Prostate gland (tissue), 2 donors: ENCODE measurements at regions not wholly inside any gene's neighbourhood (a gene's known extent, or its start where the extent isn't known, plus 50 kb on each side); places are given as distances from the start of the nearest gene placed in this dataset.
"Not testable (repeated sequence)": the region's sequence is repeated elsewhere in the genome, so short reads cannot be mapped to it uniquely, and the experiment has no call there.

ENCODE experiments used
- DNase-seq: peaks from one replicate; pipeline ENCODE4 v3.0.0-alpha.2; 2019; ENCODE audit warnings: low spot score
- H3K27ac ChIP-seq, 2 donors: fragments of 200-600 bp; sonication (generic); 2 replicates each; pipeline ENCODE4 v1.5.1; 2017 to 2019
- H3K27me3 ChIP-seq: fragments of 200-600 bp; sonication (generic); replicated peaks from 2 replicates; pipeline ENCODE4 v1.5.1; 2019; ENCODE audit not compliant: insufficient read depth
- H3K36me3 ChIP-seq, 2 donors: fragments of 200-600 bp; sonication (generic); 1 replicate in 1 of 2; 2 replicates in 1 of 2; pipeline versions ENCODE4 v1.5.1 to v1.8.1; 2017 to 2019
- H3K4me1 ChIP-seq: fragments of 200-600 bp; sonication (generic); replicated peaks from 2 replicates; pipeline ENCODE4 v1.5.1; 2019
- H3K4me3 ChIP-seq, 2 donors: fragments of 200-600 bp; sonication (generic); 2 replicates each; pipeline ENCODE4 v1.5.1; 2017 to 2019
- H3K9me3 ChIP-seq: fragments of 200-600 bp; sonication (generic); 2 replicates; pipeline ENCODE4 v1.5.1; 2017
- POLR2A ChIP-seq: fragments of 450-650 bp; IDR thresholded peaks from one replicate; pipeline ENCODE4 v1.6.1; 2016; ENCODE audit warnings: antibody characterized with exemption, mild to moderate bottlenecking
- POLR2AphosphoS5 ChIP-seq: sonication (generic); formaldehyde crosslinking; IDR thresholded peaks from one replicate; pipeline ENCODE4 v1.6.1; 2017; ENCODE audit warnings: antibody characterized with exemption
- WGBS: methylation state at CpG from one replicate; pipeline ENCODE4 v1.1.5; 2018; 5-methylcytosine and 5-hydroxymethylcytosine counted together
- intact Hi-C: fragments of 100-400 bp; cut with DNase I; formaldehyde crosslinking; loops from one replicate; pipeline ENCODE4 v1.14.2; 2022
- TF ChIP-seq, protein P1 (sequence below), 4 experiments: fragments of 200-600 bp in 2 of 4; fragments of 450-650 bp in 2 of 4; sonication (generic) in 2 of 4; IDR thresholded peaks; 1 replicate in 3 of 4; 2 replicates in 1 of 4; pipeline ENCODE4 v1.5.1; 2016 to 2019; ENCODE audit warnings: antibody characterized with exemption in 4 of 4, mild to moderate bottlenecking in 2 of 4, moderate library complexity in 2 of 4

DNA sequence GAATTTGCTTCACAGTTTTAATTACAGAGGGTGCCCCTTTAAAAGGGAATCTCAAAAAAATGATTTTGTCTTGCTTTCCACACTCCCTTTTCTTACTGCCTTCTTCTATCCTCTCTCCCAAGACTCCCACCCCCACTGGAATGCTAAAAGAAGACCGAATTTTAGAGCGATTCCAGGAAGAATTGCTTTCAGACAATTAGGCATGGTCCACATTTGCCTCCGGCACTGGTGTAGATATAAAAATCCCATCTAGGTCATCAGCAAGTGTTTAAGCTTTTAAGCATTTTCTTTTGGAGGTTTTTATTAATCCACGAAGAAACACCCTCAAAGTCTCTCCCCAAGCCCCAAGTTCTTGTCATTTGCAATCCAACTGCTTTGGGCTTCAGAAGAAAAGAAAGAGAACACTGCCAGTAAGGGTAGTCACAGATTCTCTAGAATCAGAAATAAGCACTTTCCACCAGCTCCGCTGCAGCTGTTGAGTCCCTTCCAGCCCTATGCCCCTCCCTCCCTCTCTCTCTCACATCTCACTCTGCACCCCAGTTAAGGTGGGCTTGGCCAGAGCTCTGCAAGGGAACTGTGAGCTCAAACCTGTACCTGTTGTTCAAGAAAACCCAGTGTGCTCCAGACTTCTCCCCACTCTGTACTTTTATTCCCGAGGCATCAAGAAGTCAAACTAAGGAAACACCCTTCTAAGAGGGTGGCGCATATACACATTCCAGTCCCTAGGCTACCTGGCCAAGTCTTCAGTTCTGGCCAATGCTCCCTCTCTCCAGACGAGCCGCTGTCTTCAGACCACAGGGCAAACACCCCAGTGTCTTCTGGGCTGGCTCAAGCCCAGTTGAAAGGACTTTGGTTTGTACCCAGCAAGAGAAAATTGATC, 170.2 kb downstream of the RGS9 start:
- Histone ChIP-seq H3K4me1 (no peaks in the 10 kb centered on the region), H3K27me3 (no peaks in the 10 kb centered on the region), H3K36me3 (no peaks in the 10 kb centered on the region), H3K27ac (no peak overlapping the region), H3K9me3 (no peaks in the 10 kb centered on the region), H3K4me3 (no peak overlapping the region)
- TF ChIP-seq, protein P1, sequence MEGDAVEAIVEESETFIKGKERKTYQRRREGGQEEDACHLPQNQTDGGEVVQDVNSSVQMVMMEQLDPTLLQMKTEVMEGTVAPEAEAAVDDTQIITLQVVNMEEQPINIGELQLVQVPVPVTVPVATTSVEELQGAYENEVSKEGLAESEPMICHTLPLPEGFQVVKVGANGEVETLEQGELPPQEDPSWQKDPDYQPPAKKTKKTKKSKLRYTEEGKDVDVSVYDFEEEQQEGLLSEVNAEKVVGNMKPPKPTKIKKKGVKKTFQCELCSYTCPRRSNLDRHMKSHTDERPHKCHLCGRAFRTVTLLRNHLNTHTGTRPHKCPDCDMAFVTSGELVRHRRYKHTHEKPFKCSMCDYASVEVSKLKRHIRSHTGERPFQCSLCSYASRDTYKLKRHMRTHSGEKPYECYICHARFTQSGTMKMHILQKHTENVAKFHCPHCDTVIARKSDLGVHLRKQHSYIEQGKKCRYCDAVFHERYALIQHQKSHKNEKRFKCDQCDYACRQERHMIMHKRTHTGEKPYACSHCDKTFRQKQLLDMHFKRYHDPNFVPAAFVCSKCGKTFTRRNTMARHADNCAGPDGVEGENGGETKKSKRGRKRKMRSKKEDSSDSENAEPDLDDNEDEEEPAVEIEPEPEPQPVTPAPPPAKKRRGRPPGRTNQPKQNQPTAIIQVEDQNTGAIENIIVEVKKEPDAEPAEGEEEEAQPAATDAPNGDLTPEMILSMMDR (IDR thresholded peaks at IDR 0.05): no peak
- no peak for TF ChIP-seq POLR2A
- TF ChIP-seq POLR2AphosphoS5: no peak
- WGBS: 58% methylated on average over 9 of the region's 9 CpGs
- intact Hi-C loops: no loop called here
- no peak for DNase-seq

DNA sequence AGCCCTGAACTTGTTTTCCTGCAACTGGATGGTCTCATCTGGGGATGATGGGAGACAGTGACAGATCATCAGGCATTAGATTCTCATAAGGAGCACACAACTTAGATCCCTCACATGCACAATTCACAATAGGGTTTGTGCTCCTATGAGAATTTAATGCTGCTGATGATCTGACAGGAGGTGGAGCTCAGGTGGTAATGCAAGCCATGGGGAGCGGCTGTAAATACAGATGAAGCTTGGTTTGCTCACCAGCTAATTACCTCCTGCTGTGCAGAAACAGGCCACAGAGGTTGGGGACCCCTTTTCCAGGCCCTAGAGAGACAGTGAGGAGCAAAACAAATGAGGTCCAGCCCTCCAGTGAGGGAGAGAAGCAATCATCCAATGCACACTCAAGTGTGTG, 168.6 kb downstream of the RGS9 start:
- no peak for DNase-seq
- TF ChIP-seq POLR2A (no peak), POLR2AphosphoS5 (no peak)
- TF ChIP-seq, protein P1 (IDR thresholded peaks at IDR 0.05): no peak
- intact Hi-C loops: no loop called here
- no peaks in the 10 kb centered on the region for H3K9me3 ChIP-seq
- H3K27me3 ChIP-seq: no peaks in the 10 kb centered on the region
- 100% methylated on average over 1 of the region's 1 CpG for WGBS
- H3K4me3 ChIP-seq: no peak overlapping the region
- H3K27ac ChIP-seq: no peak overlapping the region
- no peaks in the 10 kb centered on the region for H3K4me1 ChIP-seq
- H3K36me3 ChIP-seq: no peaks in the 10 kb centered on the region

DNA sequence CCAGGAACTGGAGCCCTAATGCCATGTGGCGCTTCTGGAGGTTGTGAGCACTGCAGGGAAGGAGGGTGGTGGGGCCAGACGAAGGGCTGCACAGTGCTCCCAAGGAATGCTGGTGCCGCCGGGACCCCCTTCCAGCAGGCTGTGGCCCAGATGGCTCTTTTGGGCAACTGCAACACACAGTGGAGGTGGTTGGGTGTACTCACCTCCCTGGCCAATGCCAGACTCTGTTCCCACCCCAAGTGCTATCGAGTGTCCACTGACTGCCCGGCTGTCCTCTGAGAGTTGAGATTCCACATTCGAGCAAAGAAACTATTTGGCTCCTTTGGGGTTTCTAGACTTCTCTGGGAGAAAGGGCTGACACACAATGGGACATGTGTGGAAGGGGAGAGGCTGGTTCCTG, 167.9 kb downstream of the RGS9 start:
- no peaks in the 10 kb centered on the region for H3K9me3 ChIP-seq
- no peaks in the 10 kb centered on the region for H3K4me1 ChIP-seq
- intact Hi-C loops: no loop called here
- H3K27me3 ChIP-seq: no peaks in the 10 kb centered on the region
- no peaks in the 10 kb centered on the region for H3K36me3 ChIP-seq
- 93% methylated on average over 7 of the region's 7 CpGs for WGBS
- no peak for TF ChIP-seq POLR2AphosphoS5
- H3K27ac ChIP-seq: no peak overlapping the region
- no peak for DNase-seq
- no peak overlapping the region for H3K4me3 ChIP-seq

DNA sequence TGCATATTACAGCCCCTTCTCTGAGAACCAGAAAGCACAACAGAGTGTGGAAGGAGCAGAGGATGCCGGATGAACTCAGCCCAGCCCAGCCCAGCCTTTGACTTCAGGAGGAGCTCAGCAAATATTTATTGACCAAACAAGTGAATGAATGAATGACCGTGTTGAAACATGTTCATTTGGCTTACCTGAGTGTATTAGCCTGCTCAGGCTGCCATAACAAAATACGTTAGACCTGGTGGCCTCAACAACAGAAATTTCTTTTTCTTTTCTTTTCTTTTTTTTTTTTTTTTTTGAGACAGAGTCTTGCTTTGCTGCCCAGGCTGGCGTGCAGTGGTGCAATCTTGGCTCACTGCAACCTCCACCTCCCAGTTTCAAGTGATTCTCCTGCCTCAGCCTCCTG, 164.7 kb downstream of the RGS9 start:
- H3K4me3 ChIP-seq, H3K27ac ChIP-seq, H3K27me3 ChIP-seq, H3K36me3 ChIP-seq, intact Hi-C loops, DNase-seq, H3K4me1 ChIP-seq, H3K9me3 ChIP-seq: not testable (repeated sequence)
- 64% methylated on average over 4 of the region's 4 CpGs for whole genome bisulfite sequencing

DNA sequence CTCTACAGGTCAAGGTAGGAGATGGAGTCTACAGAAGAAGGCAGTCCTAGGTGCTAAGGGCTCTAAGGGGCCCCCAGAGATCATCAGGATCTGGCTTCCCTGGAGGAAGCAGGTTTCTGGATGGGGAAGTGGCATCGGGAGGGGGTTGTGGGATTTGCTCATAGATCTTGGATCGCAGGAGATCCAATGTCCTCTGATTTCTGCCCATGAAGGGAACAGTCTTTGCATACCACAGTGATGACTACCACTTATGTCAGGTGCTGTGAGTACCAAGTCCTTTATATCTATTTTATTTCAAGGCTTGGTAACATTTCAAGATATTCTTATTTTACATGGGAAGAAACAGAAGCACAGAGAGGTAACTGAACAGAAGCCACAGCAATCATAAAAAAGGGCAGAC, 164.0 kb downstream of the RGS9 start:
- Histone ChIP-seq H3K27me3 (no peaks in the 10 kb centered on the region), H3K4me1 (no peaks in the 10 kb centered on the region), H3K4me3 (no peak overlapping the region), H3K9me3 (no peaks in the 10 kb centered on the region), H3K36me3 (no peaks in the 10 kb centered on the region), H3K27ac (no peak overlapping the region)
- 82% methylated on average over 2 of the region's 2 CpGs for WGBS
- intact Hi-C loops: no loop called here
- DNase-seq: no peak
- TF ChIP-seq POLR2A (no peak), POLR2AphosphoS5 (no peak)

DNA sequence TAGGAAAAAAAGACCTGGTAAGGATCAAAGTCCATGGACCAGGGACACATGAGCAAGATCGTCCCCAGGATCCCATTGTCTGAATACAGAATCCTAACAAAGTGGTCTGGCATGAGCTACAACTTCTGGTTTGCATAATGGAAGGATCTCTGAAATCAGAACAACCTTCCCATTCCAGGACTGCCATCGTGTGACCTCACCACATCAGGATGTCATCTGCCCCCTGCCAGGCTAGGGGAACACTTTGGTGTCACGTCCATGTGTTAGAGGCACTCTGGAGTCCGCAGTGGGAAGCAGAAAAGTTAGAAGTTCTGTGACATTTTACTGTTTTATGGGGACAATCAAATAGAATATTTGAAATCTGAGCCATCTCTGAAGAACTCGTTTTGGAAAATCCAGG, 160.7 kb downstream of the RGS9 start:
- TF ChIP-seq POLR2A (no peak), POLR2AphosphoS5 (no peak)
- TF ChIP-seq, protein P1 (IDR thresholded peaks at IDR 0.05): no peak
- no peaks in the 10 kb centered on the region for H3K9me3 ChIP-seq
- WGBS: 36% methylated on average over 5 of the region's 5 CpGs
- no peak overlapping the region for H3K4me3 ChIP-seq
- no peak for DNase-seq
- no peaks in the 10 kb centered on the region for H3K36me3 ChIP-seq
- no peaks in the 10 kb centered on the region for H3K27me3 ChIP-seq
- intact Hi-C loops: no loop called here
- H3K27ac ChIP-seq: no peak overlapping the region
- no peaks in the 10 kb centered on the region for H3K4me1 ChIP-seq
